ENCODE measurements at regions not wholly inside any gene's neighbourhood (a gene's known extent, or its start where the extent isn't known, plus 50 kb on each side); places are given as distances from the start of the nearest gene placed in this dataset.

DNA sequence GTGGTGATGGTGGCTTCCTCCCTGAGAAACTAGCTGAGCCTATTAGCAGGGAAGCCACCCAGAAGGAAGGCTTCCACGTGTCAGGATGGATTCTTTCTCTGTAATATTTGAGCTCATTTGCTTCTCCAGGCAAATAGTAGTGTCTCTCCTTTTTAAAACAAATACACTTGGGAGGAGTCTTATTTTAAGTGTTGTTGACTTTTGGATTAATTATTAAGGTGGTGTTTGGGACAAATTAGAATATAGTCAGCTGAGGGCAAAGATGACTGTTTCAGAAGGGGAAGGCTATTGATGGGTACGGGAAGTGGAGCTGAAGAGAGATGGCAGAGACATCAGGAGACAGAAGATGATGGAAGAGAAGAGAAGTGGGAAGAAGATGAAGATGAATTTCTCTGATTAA is 119.8 kb upstream of the PHACTR1 start:
- Mint-ChIP-seq H3K4me1 (peaks cover 8% of the 10 kb centered on the region), H3K27me3 (ENCODE audit: insufficient read depth) (peaks cover 5% of the 10 kb centered on the region), H3K9me3 (no peaks in the 10 kb centered on the region), H3K4me3 (no peak overlapping the region), H3K36me3 (ENCODE audit: low read depth) (no peaks in the 10 kb centered on the region), H3K27ac (no peak overlapping the region)
- no peak for TF ChIP-seq CTCF (conservative IDR thresholded peaks at IDR 0.05)
- H3K9me3 ChIP-seq (ENCODE audit: control insufficient read depth, low read length): no peaks in the 10 kb centered on the region
- DNase-seq: no peak
- H3K27me3 ChIP-seq (ENCODE audit: control insufficient read depth, insufficient read depth, low read length, poor library complexity, severe bottlenecking): no peaks in the 10 kb centered on the region
- H3K4me3 ChIP-seq (ENCODE audit: low read length): no peak overlapping the region
- H3K4me1 ChIP-seq (ENCODE audit: control insufficient read depth, insufficient read depth, low read length): no peaks in the 10 kb centered on the region
- no peaks in the 10 kb centered on the region for H3K36me3 ChIP-seq (ENCODE audit: control insufficient read depth, insufficient read depth, low read length)
- no peak overlapping the region for H3K9ac ChIP-seq (ENCODE audit: extremely low read depth, low read length, poor library complexity, severe bottlenecking)
- 75 to 97% methylated on average over 1 to 2 of the region's 2 CpGs for WGBS, 2 experiments (ENCODE audit: insufficient coverage in 1 of 2, insufficient read length in 1 of 2)
- H3K27ac ChIP-seq (ENCODE audit: low read depth, low read length): no peak overlapping the region

- peaks cover 5% of the 10 kb centered on the region for H3K27me3 Mint-ChIP-seq (ENCODE audit: insufficient read depth)
- H3K4me3 Mint-ChIP-seq: no peak overlapping the region
- Histone ChIP-seq H3K27ac (ENCODE audit: low read depth, low read length) (no peak overlapping the region), H3K4me3 (ENCODE audit: low read length) (no peak overlapping the region), H3K9ac (ENCODE audit: extremely low read depth, low read length, poor library complexity, severe bottlenecking) (no peak overlapping the region), H3K4me1 (ENCODE audit: control insufficient read depth, insufficient read depth, low read length) (peaks cover 5% of the 10 kb centered on the region), H3K36me3 (ENCODE audit: control insufficient read depth, insufficient read depth, low read length) (no peaks in the 10 kb centered on the region), H3K27me3 (ENCODE audit: control insufficient read depth, insufficient read depth, low read length, poor library complexity, severe bottlenecking) (no peaks in the 10 kb centered on the region), H3K9me3 (ENCODE audit: control insufficient read depth, low read length) (no peaks in the 10 kb centered on the region)
- peaks cover 15% of the 10 kb centered on the region for H3K4me1 Mint-ChIP-seq
- no peaks in the 10 kb centered on the region for H3K36me3 Mint-ChIP-seq (ENCODE audit: low read depth)
- TF ChIP-seq CTCF (conservative IDR thresholded peaks at IDR 0.05): no peak
- no peak overlapping the region for H3K27ac Mint-ChIP-seq
- 95 to 100% methylated on average over 2 of the region's 2 CpGs for WGBS, 2 experiments (ENCODE audit: insufficient coverage in 1 of 2, insufficient read length in 1 of 2)
- no peak for DNase-seq
- no peaks in the 10 kb centered on the region for H3K9me3 Mint-ChIP-seq
These were observed 117.6 kb upstream of the PHACTR1 start for GRCh38 chr6:12598919-12599318.

DNA sequence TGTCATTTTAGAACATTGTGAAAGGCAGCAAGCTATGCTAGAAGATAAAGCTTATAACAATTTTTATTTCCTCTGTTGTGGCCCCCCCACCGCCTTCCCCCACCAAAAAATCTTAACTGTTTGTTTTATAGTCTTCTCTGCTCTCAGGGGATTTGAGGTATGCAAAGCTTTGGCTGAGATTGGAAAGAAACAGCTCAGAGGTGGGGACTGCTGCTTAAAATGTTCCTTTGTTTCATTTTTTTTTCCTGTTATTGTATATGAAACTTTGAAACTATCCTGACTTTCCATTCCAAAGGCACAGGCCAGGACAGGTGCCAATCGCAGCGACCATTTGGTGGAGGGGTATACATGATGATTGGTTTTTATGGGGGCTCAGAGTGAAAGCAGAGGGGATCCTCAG is 114.7 kb upstream of the PHACTR1 start:
- peaks cover 5% of the 10 kb centered on the region for H3K4me1 ChIP-seq (ENCODE audit: control insufficient read depth, insufficient read depth, low read length)
- no peaks in the 10 kb centered on the region for H3K27me3 ChIP-seq (ENCODE audit: control insufficient read depth, insufficient read depth, low read length, poor library complexity, severe bottlenecking)
- no peak overlapping the region for H3K9ac ChIP-seq (ENCODE audit: extremely low read depth, low read length, poor library complexity, severe bottlenecking)
- H3K27me3 Mint-ChIP-seq (ENCODE audit: insufficient read depth): peaks cover 5% of the 10 kb centered on the region
- H3K27ac ChIP-seq (ENCODE audit: low read depth, low read length): no peak overlapping the region
- WGBS, 2 experiments (ENCODE audit: insufficient coverage in 1 of 2, insufficient read length in 1 of 2): 91 to 100% methylated on average over 2 to 3 of the region's 3 CpGs
- H3K36me3 ChIP-seq (ENCODE audit: control insufficient read depth, insufficient read depth, low read length): no peaks in the 10 kb centered on the region
- no peak overlapping the region for H3K27ac Mint-ChIP-seq
- DNase-seq: no peak
- H3K36me3 Mint-ChIP-seq (ENCODE audit: low read depth): no peaks in the 10 kb centered on the region
- no peak for TF ChIP-seq CTCF (conservative IDR thresholded peaks at IDR 0.05)
- no peak overlapping the region for H3K4me3 ChIP-seq (ENCODE audit: low read length)
- peaks cover 7% of the 10 kb centered on the region for H3K4me1 Mint-ChIP-seq
- no peaks in the 10 kb centered on the region for H3K9me3 ChIP-seq (ENCODE audit: control insufficient read depth, low read length)
- no peaks in the 10 kb centered on the region for H3K9me3 Mint-ChIP-seq
- H3K4me3 Mint-ChIP-seq: no peak overlapping the region
